Panc1 (cell line): ENCODE measurements at regions not wholly inside any gene's neighbourhood (a gene's known extent, or its start where the extent isn't known, plus 50 kb on each side); places are given as distances from the start of the nearest gene placed in this dataset.

Source experiments
- ATAC-seq: fragments of 200-7000 bp; cut with Tn5 transposase; 2 replicates; pipeline ENCODE4 v1.9.1; 2020; ENCODE audit warnings: mild to moderate bottlenecking, moderate library complexity
- BruUV-seq: library from RNA; stranded (reverse); fragments of 400-500 nt; replicated peaks from 2 replicates; lab custom pipeline; 2021; lab: Mats Ljungman, UMichigan
- CTCF ChIA-PET: fragments of 300-600 bp; sonication (Branson Sonifier 250); formaldehyde crosslinking; loops from one replicate; lab custom pipeline; 2022; ENCODE audit warnings: antibody characterized with exemption; lab: Charles Lee
- POLR2A ChIA-PET: fragments of 300-600 bp; sonication (Branson Sonifier 250); formaldehyde crosslinking; loops from one replicate; lab custom pipeline; 2022; ENCODE audit warnings: antibody characterized with exemption; lab: Charles Lee
- DNase-seq: peaks from one replicate; pipeline ENCODE4 v3.0.0-alpha.2; 2010; ENCODE audit warnings: low read depth, low spot score
- H3K27ac ChIP-seq: 2 replicates; pipeline ENCODE4 v1.5.1; 2011; ENCODE audit warnings: mild to moderate bottlenecking, low read length, inconsistent platforms
- H3K27me3 ChIP-seq: fragments of 200-500 bp; sonication (Bioruptor generic); 2 replicates; pipeline ENCODE4 v1.6.0; 2014; ENCODE audit warnings: low read length, inconsistent platforms; ENCODE audit not compliant: control insufficient read depth, insufficient read depth
- H3K36me3 ChIP-seq: fragments of 200-500 bp; sonication (Bioruptor generic); 2 replicates; pipeline ENCODE4 v1.5.1; 2014; ENCODE audit warnings: inconsistent platforms, mild to moderate bottlenecking, low read length, moderate library complexity; ENCODE audit not compliant: control insufficient read depth, insufficient read depth
- H3K4me1 ChIP-seq: 2 replicates; pipeline ENCODE4 v1.5.1; 2011; ENCODE audit warnings: inconsistent platforms, mild to moderate bottlenecking, low read length, moderate library complexity; ENCODE audit not compliant: control insufficient read depth, insufficient read depth
- H3K4me3 ChIP-seq, 2 experiments: 2 replicates each; pipeline ENCODE4 v1.5.1; 2011 to 2012; ENCODE audit warnings: low read depth in 2 of 2, low read length in 2 of 2, mild to moderate bottlenecking in 2 of 2, inconsistent platforms in 1 of 2, moderate library complexity in 1 of 2
- H3K9me3 ChIP-seq: fragments of 200-500 bp; sonication (Bioruptor generic); 2 replicates; pipeline ENCODE4 v1.5.1; 2014; ENCODE audit warnings: low read depth, mild to moderate bottlenecking, inconsistent platforms, low read length, moderate library complexity; ENCODE audit not compliant: control insufficient read depth, insufficient read depth
- POLR2AphosphoS5 ChIP-seq: IDR thresholded peaks from 2 replicates; pipeline ENCODE4 v1.6.1; 2012; ENCODE audit warnings: mild to moderate bottlenecking, low read depth, low read length, moderate library complexity
- SIN3A ChIP-seq: IDR thresholded peaks from 2 replicates; pipeline ENCODE4 v1.6.1; 2012; ENCODE audit warnings: low read depth, mild to moderate bottlenecking, low read length, moderate library complexity, borderline replicate concordance; ENCODE audit not compliant: insufficient read depth
- TCF7L2 ChIP-seq: IDR thresholded peaks from 2 replicates; pipeline ENCODE4 v1.6.1; 2011; ENCODE audit warnings: mild to moderate bottlenecking, low read depth, low read length, inconsistent platforms
- in situ Hi-C: cut with HindIII; loops from 2 replicates; pipeline ENCODE4 v1.10.0; 2016; ENCODE audit warnings: low sequenced_read_pairs, low pct_unique_long_range_greater_than_20kb
- intact Hi-C: fragments of 100-400 bp; cut with micrococcal nuclease; formaldehyde crosslinking; loops from one replicate; pipeline ENCODE4 v1.10.0; 2022; ENCODE audit not compliant: unreplicated experiment
- TF ChIP-seq, protein P1 (sequence below), 2 experiments: IDR thresholded peaks; 2 replicates each; pipeline ENCODE4 v1.6.1; 2011 to 2012; ENCODE audit warnings: low read depth in 2 of 2, control low read depth in 1 of 2, low read length in 1 of 2, mild to moderate bottlenecking in 1 of 2, moderate library complexity in 1 of 2; ENCODE audit not compliant: insufficient read depth in 1 of 2
- TF ChIP-seq, protein P2 (sequence below): fragments of 450-650 bp; IDR thresholded peaks from 2 replicates; pipeline ENCODE4 v1.5.1; 2017; ENCODE audit warnings: mild to moderate bottlenecking

DNA sequence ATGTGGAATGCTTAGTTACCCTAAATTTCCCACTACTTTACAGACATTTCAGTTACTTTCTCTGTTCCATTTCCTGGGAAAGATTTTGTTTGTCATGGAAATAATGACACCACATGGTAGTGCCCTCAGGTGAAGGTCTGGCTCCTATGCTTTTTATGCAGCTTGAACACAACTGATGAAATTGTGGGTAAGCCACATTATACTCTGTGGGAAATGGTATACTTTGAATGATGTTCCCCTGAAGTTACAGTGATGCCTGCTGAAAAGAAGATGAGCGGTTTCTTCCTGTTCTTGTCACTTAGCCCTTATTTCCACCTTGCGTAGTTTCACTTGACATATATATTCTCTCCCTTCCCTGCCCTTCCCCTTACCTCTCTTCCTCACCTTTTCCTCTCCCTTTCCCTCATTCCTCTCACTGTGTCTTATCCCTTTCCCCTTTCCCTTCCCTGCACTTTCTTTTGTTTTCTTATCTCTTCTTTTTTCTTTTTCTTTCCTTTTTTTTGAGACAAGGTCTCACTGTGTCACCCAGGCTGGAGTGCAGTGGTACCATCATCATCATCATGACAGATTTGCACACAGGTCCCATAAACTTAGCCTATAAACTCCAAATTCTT is 280.8 kb upstream of the IL12B start:
- ChIA-PET POLR2A (interaction anchor here (0.7 kb wide), 1 partner anchor 189 kb away, joined by 6 read pairs; no protein-coding TSS in a partner anchor), CTCF (no interaction called here)
- no TSS peak for BruUV-seq
- in situ Hi-C loops (no loop called here), intact Hi-C loops (no loop called here)
- H3K27ac ChIP-seq, result no peak overlapping the region
- H3K9me3 ChIP-seq, result no peaks in the 10 kb centered on the region
- no peaks in the 10 kb centered on the region for H3K27me3 ChIP-seq
- H3K4me3 ChIP-seq, result no peak overlapping the region
- no peak for DNase-seq
- TF ChIP-seq TCF7L2, result no peak
- TF ChIP-seq, protein P1, sequence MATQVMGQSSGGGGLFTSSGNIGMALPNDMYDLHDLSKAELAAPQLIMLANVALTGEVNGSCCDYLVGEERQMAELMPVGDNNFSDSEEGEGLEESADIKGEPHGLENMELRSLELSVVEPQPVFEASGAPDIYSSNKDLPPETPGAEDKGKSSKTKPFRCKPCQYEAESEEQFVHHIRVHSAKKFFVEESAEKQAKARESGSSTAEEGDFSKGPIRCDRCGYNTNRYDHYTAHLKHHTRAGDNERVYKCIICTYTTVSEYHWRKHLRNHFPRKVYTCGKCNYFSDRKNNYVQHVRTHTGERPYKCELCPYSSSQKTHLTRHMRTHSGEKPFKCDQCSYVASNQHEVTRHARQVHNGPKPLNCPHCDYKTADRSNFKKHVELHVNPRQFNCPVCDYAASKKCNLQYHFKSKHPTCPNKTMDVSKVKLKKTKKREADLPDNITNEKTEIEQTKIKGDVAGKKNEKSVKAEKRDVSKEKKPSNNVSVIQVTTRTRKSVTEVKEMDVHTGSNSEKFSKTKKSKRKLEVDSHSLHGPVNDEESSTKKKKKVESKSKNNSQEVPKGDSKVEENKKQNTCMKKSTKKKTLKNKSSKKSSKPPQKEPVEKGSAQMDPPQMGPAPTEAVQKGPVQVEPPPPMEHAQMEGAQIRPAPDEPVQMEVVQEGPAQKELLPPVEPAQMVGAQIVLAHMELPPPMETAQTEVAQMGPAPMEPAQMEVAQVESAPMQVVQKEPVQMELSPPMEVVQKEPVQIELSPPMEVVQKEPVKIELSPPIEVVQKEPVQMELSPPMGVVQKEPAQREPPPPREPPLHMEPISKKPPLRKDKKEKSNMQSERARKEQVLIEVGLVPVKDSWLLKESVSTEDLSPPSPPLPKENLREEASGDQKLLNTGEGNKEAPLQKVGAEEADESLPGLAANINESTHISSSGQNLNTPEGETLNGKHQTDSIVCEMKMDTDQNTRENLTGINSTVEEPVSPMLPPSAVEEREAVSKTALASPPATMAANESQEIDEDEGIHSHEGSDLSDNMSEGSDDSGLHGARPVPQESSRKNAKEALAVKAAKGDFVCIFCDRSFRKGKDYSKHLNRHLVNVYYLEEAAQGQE (IDR thresholded peaks at IDR 0.05; ENCODE audit: insufficient read depth in 1 of 2, low read depth in 2 of 2, low read length in 1 of 2), result no peak
- TF ChIP-seq, protein P2, sequence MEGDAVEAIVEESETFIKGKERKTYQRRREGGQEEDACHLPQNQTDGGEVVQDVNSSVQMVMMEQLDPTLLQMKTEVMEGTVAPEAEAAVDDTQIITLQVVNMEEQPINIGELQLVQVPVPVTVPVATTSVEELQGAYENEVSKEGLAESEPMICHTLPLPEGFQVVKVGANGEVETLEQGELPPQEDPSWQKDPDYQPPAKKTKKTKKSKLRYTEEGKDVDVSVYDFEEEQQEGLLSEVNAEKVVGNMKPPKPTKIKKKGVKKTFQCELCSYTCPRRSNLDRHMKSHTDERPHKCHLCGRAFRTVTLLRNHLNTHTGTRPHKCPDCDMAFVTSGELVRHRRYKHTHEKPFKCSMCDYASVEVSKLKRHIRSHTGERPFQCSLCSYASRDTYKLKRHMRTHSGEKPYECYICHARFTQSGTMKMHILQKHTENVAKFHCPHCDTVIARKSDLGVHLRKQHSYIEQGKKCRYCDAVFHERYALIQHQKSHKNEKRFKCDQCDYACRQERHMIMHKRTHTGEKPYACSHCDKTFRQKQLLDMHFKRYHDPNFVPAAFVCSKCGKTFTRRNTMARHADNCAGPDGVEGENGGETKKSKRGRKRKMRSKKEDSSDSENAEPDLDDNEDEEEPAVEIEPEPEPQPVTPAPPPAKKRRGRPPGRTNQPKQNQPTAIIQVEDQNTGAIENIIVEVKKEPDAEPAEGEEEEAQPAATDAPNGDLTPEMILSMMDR, result no peak
- no peak for TF ChIP-seq POLR2AphosphoS5
- TF ChIP-seq SIN3A, result no peak
- H3K36me3 ChIP-seq, result no peaks in the 10 kb centered on the region
- H3K4me1 ChIP-seq, result no peaks in the 10 kb centered on the region
- ATAC-seq, result no peak

DNA sequence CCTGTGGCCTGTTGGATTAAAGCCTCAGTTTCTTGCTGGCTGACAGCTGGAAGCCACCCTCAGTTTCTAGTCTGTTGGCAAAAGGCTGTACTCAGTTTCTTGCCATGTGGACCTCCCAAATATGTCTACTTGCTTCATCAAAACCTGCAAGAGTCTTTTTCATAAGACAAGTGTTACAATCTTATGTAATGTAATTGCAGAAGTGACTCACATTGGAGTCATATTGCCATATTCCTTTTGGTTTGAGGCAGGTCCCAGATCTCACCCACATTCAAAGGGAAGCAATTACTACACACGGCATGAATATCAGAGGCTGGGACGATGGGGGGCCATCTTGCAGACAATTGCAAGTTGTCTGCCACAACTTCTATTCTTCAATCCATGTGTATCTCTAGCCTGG is 286.7 kb upstream of the IL12B start:
- no peak for DNase-seq
- TF ChIP-seq, protein P1 (IDR thresholded peaks at IDR 0.05; ENCODE audit: insufficient read depth in 1 of 2, low read depth in 2 of 2, low read length in 1 of 2), result no peak
- TF ChIP-seq, protein P2, result no peak
- TF ChIP-seq SIN3A (no peak), POLR2AphosphoS5 (no peak), TCF7L2 (no peak)
- CTCF ChIA-PET, result no interaction called here
- H3K9me3 ChIP-seq, result no peaks in the 10 kb centered on the region
- no peak overlapping the region for H3K4me3 ChIP-seq
- no peaks in the 10 kb centered on the region for H3K4me1 ChIP-seq
- no peaks in the 10 kb centered on the region for H3K36me3 ChIP-seq
- H3K27ac ChIP-seq, result no peak overlapping the region
- no TSS peak for BruUV-seq
- POLR2A ChIA-PET, result no interaction called here
- no peak for ATAC-seq
- in situ Hi-C loops (no loop called here), intact Hi-C loops (no loop called here)
- no peaks in the 10 kb centered on the region for H3K27me3 ChIP-seq
